Caco-2 (cell line): ENCODE measurements at regions not wholly inside any gene's neighbourhood (a gene's known extent, or its start where the extent isn't known, plus 50 kb on each side); places are given as distances from the start of the nearest gene placed in this dataset.

Experiments used
- BruUV-seq: library from RNA; stranded (reverse); fragments of 400-500 nt; replicated peaks from 2 replicates; lab custom pipeline; 2021; lab: Mats Ljungman, UMichigan
- CTCF ChIA-PET: fragments of 300-600 bp; sonication (Branson Sonifier 250); formaldehyde crosslinking; loops from one replicate; lab custom pipeline; 2022; ENCODE audit warnings: antibody characterized with exemption; lab: Charles Lee
- POLR2A ChIA-PET: fragments of 300-600 bp; sonication (Branson Sonifier 250); formaldehyde crosslinking; loops from one replicate; lab custom pipeline; 2022; ENCODE audit warnings: antibody characterized with exemption; lab: Charles Lee
- DNase-seq, 2 experiments: peaks; one replicate each; pipeline versions ENCODE4 v3.0.0 to v3.0.0-alpha.2; 2020 to 2022
- H3K27me3 ChIP-seq: replicated peaks from 2 replicates; pipeline ENCODE4 v1.6.0; 2011; ENCODE audit warnings: low read length; ENCODE audit not compliant: control insufficient read depth, insufficient read depth
- H3K36me3 ChIP-seq: 2 replicates; pipeline ENCODE4 v1.5.1; 2011; ENCODE audit warnings: low read length; ENCODE audit not compliant: control insufficient read depth, insufficient read depth
- H3K4me1 ChIP-seq: fragments of 250-450 bp; sonication (Bioruptor Pico); 2 replicates; pipeline ENCODE4 v1.5.1; 2020; ENCODE audit warnings: mild to moderate bottlenecking
- H3K4me3 ChIP-seq: 2 replicates; pipeline ENCODE4 v1.5.1; 2011; ENCODE audit warnings: low read depth, mild to moderate bottlenecking, control low read depth, low read length
- H3K9me3 ChIP-seq: fragments of 250-450 bp; sonication (Bioruptor Pico); 2 replicates; pipeline ENCODE4 v1.5.1; 2020; ENCODE audit warnings: mild to moderate bottlenecking, moderate library complexity
- H3K27ac Mint-ChIP-seq: one replicate; pipeline ENCODE4 v1.8.0; 2022; ENCODE audit warnings: mixed read lengths; ENCODE audit not compliant: unreplicated experiment
- H3K27me3 Mint-ChIP-seq: one replicate; pipeline ENCODE4 v1.8.0; 2022; ENCODE audit warnings: mixed read lengths; ENCODE audit not compliant: insufficient read depth, unreplicated experiment
- H3K36me3 Mint-ChIP-seq: one replicate; pipeline ENCODE4 v1.8.0; 2022; ENCODE audit warnings: mild to moderate bottlenecking, mixed read lengths; ENCODE audit not compliant: insufficient read depth, unreplicated experiment
- H3K4me1 Mint-ChIP-seq: one replicate; pipeline ENCODE4 v1.8.0; 2022; ENCODE audit warnings: low read depth, mixed read lengths; ENCODE audit not compliant: unreplicated experiment
- H3K4me3 Mint-ChIP-seq: one replicate; pipeline ENCODE4 v1.8.0; 2022; ENCODE audit warnings: mild to moderate bottlenecking, moderate library complexity, mixed read lengths; ENCODE audit not compliant: unreplicated experiment
- H3K9me3 Mint-ChIP-seq: one replicate; pipeline ENCODE4 v1.8.0; 2022; ENCODE audit warnings: mixed read lengths; ENCODE audit not compliant: unreplicated experiment
- CTCF ChIP-seq, 2 experiments: fragments of 200-600 bp in 1 of 2; IDR thresholded peaks; 1 replicate in 1 of 2; 2 replicates in 1 of 2; pipeline versions ENCODE4 v1.5.1 to v1.8.0; 2011 to 2022; ENCODE audit warnings: antibody characterized with exemption in 1 of 2, control low read depth in 1 of 2, inconsistent platforms in 1 of 2, low read depth in 1 of 2, low read length in 1 of 2, mild to moderate bottlenecking in 1 of 2, moderate library complexity in 1 of 2; ENCODE audit not compliant: insufficient read depth in 1 of 2, severe bottlenecking in 1 of 2, unreplicated experiment in 1 of 2
- intact Hi-C: fragments of 100-400 bp; cut with micrococcal nuclease; formaldehyde crosslinking; loops from one replicate; pipeline ENCODE4 v1.10.0; 2022; ENCODE audit not compliant: unreplicated experiment

- Mint-ChIP-seq H3K27me3 (no peaks in the 10 kb centered on the region), H3K36me3 (no peaks in the 10 kb centered on the region), H3K4me3 (no peak overlapping the region), H3K27ac (no peak overlapping the region), H3K4me1 (no peaks in the 10 kb centered on the region), H3K9me3 (no peaks in the 10 kb centered on the region)
- BruUV-seq, result no TSS peak
- POLR2A ChIA-PET, result no interaction called here
- H3K36me3 ChIP-seq, result no peaks in the 10 kb centered on the region
- CTCF ChIA-PET, result no interaction called here
- no peaks in the 10 kb centered on the region for H3K9me3 ChIP-seq
- H3K27me3 ChIP-seq, result no peaks in the 10 kb centered on the region
- TF ChIP-seq CTCF (IDR thresholded peaks at IDR 0.05; ENCODE audit: insufficient read depth in 1 of 2, low read depth in 1 of 2, low read length in 1 of 2, severe bottlenecking in 1 of 2, unreplicated experiment in 1 of 2), result no peak
- intact Hi-C loops, result no loop called here
- no peak for DNase-seq
- H3K4me3 ChIP-seq, result no peak overlapping the region
- no peaks in the 10 kb centered on the region for H3K4me1 ChIP-seq
Observed at GRCh38 chr4:59024257-59024656, 1914.1 kb upstream of the IGFBP7 start.

- H3K27me3 Mint-ChIP-seq, result no peaks in the 10 kb centered on the region
- ChIA-PET POLR2A (no interaction called here), CTCF (no interaction called here)
- no peak for TF ChIP-seq CTCF (IDR thresholded peaks at IDR 0.05; ENCODE audit: insufficient read depth in 1 of 2, low read depth in 1 of 2, low read length in 1 of 2, severe bottlenecking in 1 of 2, unreplicated experiment in 1 of 2)
- H3K27ac Mint-ChIP-seq, result no peak overlapping the region
- H3K4me3 Mint-ChIP-seq, result no peak overlapping the region
- no TSS peak for BruUV-seq
- no peaks in the 10 kb centered on the region for H3K9me3 Mint-ChIP-seq
- H3K36me3 Mint-ChIP-seq, result no peaks in the 10 kb centered on the region
- intact Hi-C loops, result no loop called here
- Histone ChIP-seq H3K36me3 (no peaks in the 10 kb centered on the region), H3K27me3 (no peaks in the 10 kb centered on the region), H3K4me3 (no peak overlapping the region), H3K9me3 (no peaks in the 10 kb centered on the region), H3K4me1 (no peaks in the 10 kb centered on the region)
- H3K4me1 Mint-ChIP-seq, result no peaks in the 10 kb centered on the region
- no peak for DNase-seq
Observed at GRCh38 chr4:59037812-59038211, 1927.6 kb upstream of the IGFBP7 start.

- ChIA-PET POLR2A (no interaction called here), CTCF (no interaction called here)
- intact Hi-C loops, result no loop called here
- H3K27me3 ChIP-seq, result no peaks in the 10 kb centered on the region
- DNase-seq, result no peak
- H3K9me3 ChIP-seq, result no peaks in the 10 kb centered on the region
- no peak for TF ChIP-seq CTCF (IDR thresholded peaks at IDR 0.05; ENCODE audit: insufficient read depth in 1 of 2, low read depth in 1 of 2, low read length in 1 of 2, severe bottlenecking in 1 of 2, unreplicated experiment in 1 of 2)
- no peaks in the 10 kb centered on the region for H3K9me3 Mint-ChIP-seq
- H3K36me3 ChIP-seq, result no peaks in the 10 kb centered on the region
- H3K36me3 Mint-ChIP-seq, result no peaks in the 10 kb centered on the region
- H3K4me3 Mint-ChIP-seq, result no peak overlapping the region
- H3K27me3 Mint-ChIP-seq, result no peaks in the 10 kb centered on the region
- no peak overlapping the region for H3K4me3 ChIP-seq
- H3K27ac Mint-ChIP-seq, result no peak overlapping the region
- no TSS peak for BruUV-seq
- H3K4me1 Mint-ChIP-seq, result no peaks in the 10 kb centered on the region
- no peaks in the 10 kb centered on the region for H3K4me1 ChIP-seq
Observed at GRCh38 chr4:59039046-59039445, 1928.9 kb upstream of the IGFBP7 start.
